Activated gamma-delta T cell treated with anti-CD3 and anti-CD28 coated beads, Interleukin-2, amount 50 U/mL, for 16 hours (primary cell): ENCODE measurements at regions not wholly inside any gene's neighbourhood (a gene's known extent, or its start where the extent isn't known, plus 50 kb on each side); places are given as distances from the start of the nearest gene placed in this dataset.

Source experiments
- DNase-seq: peaks from one replicate; pipeline ENCODE4 v3.0.0-alpha.2; 2020; ENCODE audit warnings: low read depth

DNA sequence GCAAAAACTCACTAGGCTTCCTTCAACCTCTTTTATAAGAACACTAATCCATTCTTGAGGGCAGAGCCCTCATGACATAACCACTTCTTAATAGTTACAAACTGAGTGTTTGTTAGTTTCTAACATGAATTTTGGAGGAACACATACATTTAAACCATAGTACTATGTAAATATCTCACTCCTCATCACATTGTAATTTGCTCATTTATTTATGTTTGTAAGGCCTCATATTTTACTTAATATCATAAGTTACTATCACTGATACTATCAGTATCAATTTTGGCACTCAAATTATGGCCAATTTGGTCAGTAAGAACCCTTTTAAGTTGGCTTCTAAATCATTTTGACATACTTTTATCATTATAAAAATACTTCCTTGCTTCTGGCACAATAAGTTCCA lies 603.1 kb downstream of the ZEB2 start:
- no peak for DNase-seq

DNA sequence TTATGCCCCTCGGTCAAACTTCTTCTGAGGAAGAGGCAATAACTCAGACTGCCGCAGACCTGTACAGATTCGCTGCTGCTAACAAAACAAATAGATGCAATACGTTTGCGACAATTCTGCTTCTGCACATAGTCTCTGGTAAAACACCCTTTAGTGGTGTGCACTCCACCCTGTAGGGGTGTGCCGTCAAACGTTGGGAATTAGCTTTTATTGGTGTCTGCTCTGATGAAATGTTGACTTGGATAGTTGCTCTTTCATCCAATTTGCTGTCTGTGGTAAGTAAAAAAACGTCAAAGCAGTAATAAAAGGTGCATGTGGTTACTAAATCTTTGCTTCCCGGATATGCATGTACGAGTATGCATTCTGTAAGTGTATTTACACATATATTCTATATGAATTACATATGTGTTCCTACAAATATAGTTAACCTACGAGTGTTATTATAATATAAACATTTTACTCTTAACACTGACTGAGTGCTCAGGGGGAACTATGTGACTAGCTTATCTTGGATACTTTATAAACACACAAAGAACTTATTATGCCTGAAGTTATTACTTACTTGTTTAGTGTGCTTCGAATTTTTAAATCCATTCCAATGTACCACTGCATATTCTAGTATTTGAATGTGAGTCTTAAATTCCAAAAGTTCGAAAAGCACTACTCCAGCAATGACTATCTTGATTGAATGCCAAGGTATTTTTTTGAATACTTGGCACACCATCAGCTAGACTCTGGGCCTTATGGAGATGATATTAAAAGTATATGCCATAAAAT lies 610.2 kb downstream of the ZEB2 start:
- DNase-seq: no peak

- no peak for DNase-seq
These were observed 611.1 kb downstream of the ZEB2 start for GRCh38 chr2:143908843-143909242.

DNA sequence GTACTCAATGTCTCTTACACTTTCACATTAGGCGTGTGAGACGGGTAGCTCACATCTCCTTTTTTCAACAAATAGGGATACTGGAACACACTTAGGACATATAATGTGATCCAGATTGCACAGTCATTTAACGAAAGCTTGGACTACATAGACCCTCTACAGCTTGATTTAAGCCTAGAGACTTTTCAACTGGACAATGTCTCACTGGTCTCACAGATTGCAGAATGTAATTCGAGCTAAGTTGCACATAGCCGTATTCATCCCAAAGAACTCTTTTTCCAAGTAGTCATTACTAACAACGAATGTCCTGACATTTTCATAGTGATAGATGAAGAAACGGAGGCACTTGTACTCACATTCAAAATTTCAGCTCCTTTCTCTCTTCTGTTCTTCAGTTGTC lies 612.1 kb downstream of the ZEB2 start:
- no peak for DNase-seq

DNA sequence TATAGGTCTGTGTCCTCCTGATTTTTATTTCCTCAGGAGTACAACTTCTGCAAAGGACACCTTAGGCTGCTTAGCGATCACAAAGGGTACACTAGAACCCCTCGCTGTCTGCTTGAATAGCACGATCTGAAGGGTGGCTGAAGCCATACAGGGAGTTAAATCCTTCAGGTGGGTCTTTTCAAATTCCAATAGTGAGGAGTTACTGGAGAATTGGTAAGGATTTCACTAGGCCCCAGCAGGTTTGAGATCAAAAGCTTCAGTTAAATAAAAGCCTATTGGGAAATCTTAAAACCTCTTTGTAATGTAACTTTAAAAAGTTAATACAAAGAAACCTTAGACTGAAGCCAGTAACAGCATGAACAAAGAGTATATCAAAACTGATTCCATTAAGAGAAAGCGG lies 613.1 kb downstream of the ZEB2 start:
- no peak for DNase-seq

DNA sequence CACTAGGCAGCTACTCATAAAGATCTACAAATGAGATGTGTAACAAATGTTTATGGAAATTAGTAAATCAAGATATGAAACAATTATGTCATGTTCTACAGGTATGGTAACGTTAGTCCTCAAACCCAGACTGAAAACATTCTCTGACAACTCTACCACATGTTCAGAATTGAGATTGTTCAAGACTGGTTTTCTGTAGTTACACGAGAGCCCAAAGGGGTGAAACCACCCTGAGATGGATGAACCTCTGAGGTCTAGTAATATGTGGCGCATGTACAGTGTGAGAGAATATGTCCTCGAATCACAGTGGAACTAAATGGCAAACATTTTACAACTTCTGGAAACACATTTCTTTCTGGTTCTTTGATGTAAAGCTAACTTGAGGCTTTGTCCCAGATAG lies 614.3 kb downstream of the ZEB2 start:
- no peak for DNase-seq

- DNase-seq: no peak
These were observed 616.6 kb downstream of the ZEB2 start for GRCh38 chr2:143903172-143903856.

- no peak for DNase-seq
These were observed 618.6 kb downstream of the ZEB2 start for GRCh38 chr2:143901185-143901842.

DNA sequence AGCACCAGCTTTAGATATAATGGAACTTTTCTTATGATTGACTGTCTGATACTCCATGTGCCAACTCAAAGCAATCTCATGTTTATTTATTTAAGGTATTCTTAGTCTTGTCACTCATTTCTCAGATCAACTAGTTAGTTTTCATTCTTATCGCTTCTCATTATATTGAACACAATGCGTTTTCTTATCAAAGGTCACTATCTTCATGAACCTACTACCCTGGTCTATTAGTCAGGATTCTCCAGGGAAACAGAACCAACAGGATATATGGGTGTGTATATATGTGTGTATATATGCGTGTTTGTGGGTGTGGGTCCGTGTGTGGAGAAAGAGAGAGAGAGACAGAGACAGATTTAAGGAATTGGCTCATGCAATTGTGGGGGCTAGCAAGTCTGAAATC lies 619.9 kb downstream of the ZEB2 start:
- no peak for DNase-seq

- DNase-seq: no peak
These were observed 626.5 kb downstream of the ZEB2 start for GRCh38 chr2:143893371-143893770.

DNA sequence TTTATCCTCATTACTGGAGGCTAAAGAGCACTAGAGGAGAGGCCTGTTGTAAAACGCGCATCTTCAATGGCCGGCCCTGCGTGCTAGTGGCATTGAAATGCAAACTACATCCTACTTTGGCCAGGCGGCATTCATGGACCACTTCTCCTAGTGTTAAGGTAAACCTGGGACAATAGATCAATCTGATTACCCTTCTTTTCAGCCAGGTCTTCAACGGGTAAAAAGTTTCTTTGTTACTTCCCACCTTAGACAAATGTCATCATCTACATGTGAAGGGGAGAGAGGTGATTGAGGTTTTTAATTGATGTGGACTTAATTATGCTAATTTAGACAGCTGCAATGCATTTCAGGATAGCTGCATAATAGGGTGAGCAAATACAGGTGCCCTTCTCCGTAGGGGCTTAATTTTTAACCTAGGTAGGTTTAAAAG lies 628.0 kb downstream of the ZEB2 start:
- DNase-seq: no peak

- no peak for DNase-seq
These were observed 629.1 kb downstream of the ZEB2 start for GRCh38 chr2:143890798-143891197.

DNA sequence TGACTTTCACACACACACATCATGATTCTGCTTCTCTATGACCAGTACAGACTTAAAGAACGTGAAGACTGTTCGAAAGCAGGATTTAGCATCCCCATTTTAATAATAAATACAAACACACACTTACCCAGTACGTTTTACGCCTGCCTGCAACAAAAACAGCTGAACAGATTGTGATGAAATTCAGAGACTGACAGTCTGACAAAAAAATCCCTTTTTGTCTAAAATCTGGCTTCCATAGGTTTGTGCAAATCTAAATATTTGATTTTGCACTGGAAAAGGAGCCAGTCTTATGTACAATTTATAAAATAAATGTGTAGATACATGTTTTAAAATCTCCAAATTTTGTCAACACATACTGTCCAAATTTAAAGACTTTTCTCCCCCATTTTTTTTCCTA lies 630.7 kb downstream of the ZEB2 start:
- DNase-seq: no peak

GRCh38 chr2:143885461-143885860 lies 634.5 kb downstream of the ZEB2 start:
- no peak for DNase-seq

- no peak for DNase-seq
These were observed 638.7 kb downstream of the ZEB2 start for GRCh38 chr2:143881246-143881645.

GRCh38 chr2:143877876-143878530 lies 641.9 kb downstream of the ZEB2 start:
- no peak for DNase-seq

- DNase-seq: no peak
These were observed 642.9 kb downstream of the ZEB2 start for GRCh38 chr2:143877056-143877455.

DNA sequence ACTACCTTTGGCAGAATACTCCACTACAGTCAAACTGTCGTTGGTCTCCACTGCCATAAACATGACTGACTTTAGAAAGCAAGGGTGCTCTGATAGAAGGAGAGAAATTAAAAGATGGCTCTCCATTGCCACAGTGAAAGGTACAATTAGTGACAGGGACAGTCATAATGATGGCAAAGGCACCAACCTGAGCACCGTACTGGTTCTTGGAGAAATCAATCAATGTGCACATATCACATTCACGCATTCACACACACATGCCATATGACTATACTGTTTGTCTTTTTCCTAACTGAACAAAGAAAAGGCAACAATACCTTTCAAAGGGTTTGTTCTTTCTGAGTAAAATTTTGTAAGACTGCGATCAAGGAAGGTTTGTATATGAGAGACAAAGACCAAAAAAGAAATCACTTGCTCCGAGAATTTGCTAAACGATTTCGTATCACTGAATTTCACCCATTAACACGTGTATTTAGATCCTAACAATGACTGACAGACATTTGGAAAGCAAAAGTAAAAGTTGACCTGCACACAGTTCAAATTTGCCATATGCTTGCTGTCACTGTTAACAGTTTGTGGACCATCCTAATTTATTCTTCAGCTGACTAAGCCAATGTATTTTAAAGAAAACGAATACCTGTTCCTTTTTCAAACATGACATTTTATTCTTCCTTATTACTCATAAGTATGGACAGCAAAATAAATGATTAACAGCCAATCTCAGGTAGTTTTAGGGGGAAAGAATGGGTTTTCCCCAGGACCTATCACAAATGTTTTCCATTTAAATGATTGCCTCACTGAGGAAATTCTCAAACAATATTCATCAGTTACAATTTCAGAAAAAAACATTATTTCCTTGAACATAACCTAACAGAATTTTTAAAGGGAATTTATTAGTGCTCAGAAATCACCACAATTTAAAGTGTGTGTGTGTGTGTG lies 644.4 kb downstream of the ZEB2 start:
- DNase-seq: no peak

DNA sequence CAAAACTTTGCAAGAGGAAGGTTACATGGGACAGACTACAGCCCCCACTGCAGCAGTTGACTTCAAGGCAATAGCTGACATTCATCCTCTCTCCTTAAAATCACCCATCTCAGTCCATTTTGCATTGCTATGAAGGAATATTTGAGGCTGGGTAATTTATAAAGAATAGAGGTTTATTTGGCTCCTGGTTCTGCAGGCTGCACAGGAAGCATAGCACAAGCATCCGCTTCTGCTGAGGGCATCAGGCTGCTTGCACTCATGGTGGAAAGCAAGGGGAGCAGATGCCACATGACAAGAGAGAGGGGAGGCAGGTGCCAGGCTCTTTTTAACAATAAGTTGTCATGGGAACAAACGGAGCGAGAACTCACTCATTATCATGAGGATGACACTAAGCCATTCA lies 646.0 kb downstream of the ZEB2 start:
- no peak for DNase-seq

- DNase-seq: no peak
These were observed 649.2 kb downstream of the ZEB2 start for GRCh38 chr2:143870696-143871095.

DNA sequence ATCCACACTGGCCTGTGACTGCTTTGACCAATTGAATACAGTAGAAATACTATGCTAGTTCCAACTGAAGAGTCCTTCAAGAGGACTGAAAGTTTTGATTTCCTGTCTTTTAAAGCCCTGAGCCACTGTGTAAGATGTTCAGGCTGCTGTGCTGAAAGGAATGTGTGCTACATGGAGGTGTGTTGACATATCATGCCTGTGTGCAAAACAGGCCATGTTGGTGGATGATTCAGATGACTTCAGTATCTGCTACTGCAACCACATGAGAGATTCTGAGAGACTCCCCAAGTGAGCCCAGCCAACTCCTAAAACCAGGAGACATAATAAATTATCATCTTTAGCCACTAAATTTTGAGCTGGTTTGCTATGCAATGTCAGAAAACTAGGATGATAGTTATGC lies 662.9 kb downstream of the ZEB2 start:
- no peak for DNase-seq

DNA sequence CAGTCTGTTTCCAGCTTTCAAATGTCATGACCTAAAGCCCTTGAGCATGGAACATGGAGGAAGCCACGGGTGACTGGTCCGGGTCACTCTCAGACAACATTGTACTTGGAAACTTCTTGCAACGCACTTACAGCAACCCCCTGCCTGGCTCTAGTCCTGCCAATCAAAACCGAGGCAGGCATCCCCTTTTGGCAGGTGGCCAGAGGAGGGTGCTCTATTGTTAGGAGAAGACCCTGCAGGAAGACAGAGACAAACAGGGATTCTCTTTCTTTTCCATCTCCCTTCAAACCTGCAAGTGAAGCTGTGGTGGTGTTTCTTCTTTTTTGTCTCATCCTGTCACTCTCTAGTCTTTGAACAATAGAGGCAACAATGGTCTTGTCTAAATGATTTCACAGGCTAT lies 667.2 kb downstream of the ZEB2 start:
- DNase-seq: no peak
